ENCODE measurements at regions not wholly inside any gene's neighbourhood (a gene's known extent, or its start where the extent isn't known, plus 50 kb on each side); places are given as distances from the start of the nearest gene placed in this dataset.

DNA sequence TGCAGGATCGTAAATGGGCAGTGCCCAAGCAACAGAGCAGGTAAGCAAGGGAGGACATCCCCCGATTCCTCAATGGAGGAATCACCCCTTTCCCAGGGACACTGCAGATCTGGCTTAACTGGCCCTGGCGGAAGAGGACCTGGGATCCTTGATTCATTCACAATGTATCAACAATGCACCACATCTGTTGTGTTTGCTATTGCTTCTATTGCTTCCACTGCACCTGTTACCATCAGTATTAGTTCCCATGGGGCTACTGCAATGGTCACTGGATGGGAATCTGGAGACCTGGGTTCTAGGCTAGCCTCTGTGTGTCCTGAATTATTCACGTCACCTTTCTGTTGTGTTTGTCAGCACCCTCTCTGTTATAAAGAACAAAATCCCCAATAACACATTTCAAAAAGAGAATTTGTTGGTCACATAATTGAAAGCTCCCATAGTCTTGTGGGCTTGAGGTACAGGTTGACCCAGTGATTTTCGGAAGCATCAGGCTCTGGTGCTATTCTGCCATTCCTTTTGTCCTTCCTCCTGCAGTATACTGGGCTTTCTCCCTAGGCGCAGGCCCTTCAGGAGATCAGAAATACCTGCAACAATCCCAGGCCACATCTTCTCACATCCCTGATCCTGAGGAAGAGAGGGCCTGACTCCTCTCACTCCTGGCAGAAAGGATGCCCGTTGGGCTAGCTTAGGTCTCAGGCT, 193.5 kb upstream of the GLI2 start:
- TF ChIP-seq CTCF (IDR thresholded peaks at IDR 0.05), result no peak
- TF ChIP-seq POLR2A (IDR thresholded peaks at IDR 0.05), result no peak
- no peak for TF ChIP-seq POLR2AphosphoS5 (IDR thresholded peaks at IDR 0.05)

All from gastroesophageal sphincter (tissue), 3 donors.